ENCODE measurements at regions not wholly inside any gene's neighbourhood (a gene's known extent, or its start where the extent isn't known, plus 50 kb on each side); places are given as distances from the start of the nearest gene placed in this dataset.

DNA sequence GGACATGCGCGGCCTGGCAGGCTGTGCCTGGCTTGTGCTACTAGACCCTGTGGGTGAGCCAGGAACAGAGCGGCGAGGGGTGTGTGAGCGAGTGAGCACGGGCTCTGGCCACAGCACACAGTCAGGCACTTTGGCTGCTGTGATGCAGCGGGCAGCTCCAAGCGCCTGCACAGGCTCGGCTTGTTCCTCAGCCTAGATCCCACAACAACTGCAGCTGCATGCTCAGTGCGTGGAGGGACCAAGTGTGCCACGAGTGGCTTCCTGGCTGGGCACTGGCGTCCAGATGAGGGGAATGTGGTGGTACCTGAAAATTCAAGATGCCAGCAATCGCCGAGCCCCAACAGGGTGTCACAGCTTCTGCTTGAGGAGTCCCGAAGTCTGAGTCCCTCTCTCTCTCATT, 1056.6 kb downstream of the RAPGEF2 start:
- TF ChIP-seq RFX5 (IDR thresholded peaks at IDR 0.05; ENCODE audit: borderline replicate concordance, low read depth, low read length): no peak
- TF ChIP-seq RBBP5 (IDR thresholded peaks at IDR 0.05; ENCODE audit: borderline replicate concordance, low read depth, low read length): no peak
- TF ChIP-seq CTCF (IDR thresholded peaks at IDR 0.05; ENCODE audit: control extremely low read depth in 1 of 3, insufficient read depth in 1 of 3, low read depth in 1 of 3, low read length in 3 of 3): no peak
- TF ChIP-seq USF2 (IDR thresholded peaks at IDR 0.05; ENCODE audit: low read length): no peak
- TF ChIP-seq FOSL1 (IDR thresholded peaks at IDR 0.05; ENCODE audit: insufficient read depth, low read depth, low read length): no peak
- no peak for TF ChIP-seq GABPA (IDR thresholded peaks at IDR 0.05; ENCODE audit: borderline replicate concordance, insufficient read depth, low read length)
- no peak for TF ChIP-seq HDAC2 (IDR thresholded peaks at IDR 0.05; ENCODE audit: borderline replicate concordance in 1 of 2, low read depth in 2 of 2, low read length in 2 of 2)
- TF ChIP-seq ATF3 (IDR thresholded peaks at IDR 0.05; ENCODE audit: insufficient read depth, low read depth, low read length): no peak

Data from H1 (cell line).